ENCODE measurements at regions not wholly inside any gene's neighbourhood (a gene's known extent, or its start where the extent isn't known, plus 50 kb on each side); places are given as distances from the start of the nearest gene placed in this dataset.

DNA sequence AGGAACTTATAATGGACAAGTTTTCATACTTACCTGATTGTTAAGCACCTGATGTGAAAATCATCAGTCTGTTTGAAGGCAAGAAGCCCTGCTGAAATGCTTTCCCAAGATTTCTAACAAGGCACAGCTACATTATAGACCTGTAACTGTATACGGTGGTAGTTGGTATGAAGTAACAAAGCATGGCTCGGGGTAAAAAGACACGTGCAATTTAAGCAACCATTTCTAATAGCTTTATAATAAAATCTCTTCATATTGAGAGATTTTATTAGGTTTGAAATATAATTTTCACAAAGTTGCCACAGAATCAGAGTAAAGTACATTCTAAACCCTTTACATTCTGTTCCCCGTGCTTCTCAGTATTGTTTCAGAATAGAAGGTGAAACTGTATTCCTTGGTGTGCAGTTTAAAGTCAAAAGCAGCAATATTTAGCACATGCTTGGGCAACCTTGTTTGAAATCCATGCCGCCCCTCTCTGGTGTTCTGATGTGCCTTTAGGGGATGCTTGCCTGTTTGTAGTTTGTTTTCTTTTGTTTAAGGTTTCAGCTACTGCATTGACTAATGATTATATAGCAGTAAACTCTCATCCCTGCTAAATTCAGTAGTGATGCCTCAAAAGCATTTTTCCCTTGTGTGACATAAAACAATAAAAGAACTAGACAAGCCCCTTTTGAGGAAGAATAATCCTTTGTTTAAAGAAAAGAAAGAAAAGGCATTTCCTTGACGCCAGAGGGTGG, 125.2 kb upstream of the OBI1 start:
- TF ChIP-seq JUN (CRISPR knock-in tag; IDR thresholded peaks at IDR 0.05) (no peak), TP53 (CRISPR knock-in tag; IDR thresholded peaks at IDR 0.05) (no peak), SMAD3 (CRISPR knock-in tag; IDR thresholded peaks at IDR 0.05; ENCODE audit: borderline replicate concordance) (no peak), ETV6 (CRISPR knock-in tag; IDR thresholded peaks at IDR 0.05) (no peak), KAT7 (CRISPR knock-in tag; IDR thresholded peaks at IDR 0.05; ENCODE audit: borderline replicate concordance) (no peak), TEAD4 (CRISPR knock-in tag; IDR thresholded peaks at IDR 0.05) (no peak)
- TF ChIP-seq, protein P1, sequence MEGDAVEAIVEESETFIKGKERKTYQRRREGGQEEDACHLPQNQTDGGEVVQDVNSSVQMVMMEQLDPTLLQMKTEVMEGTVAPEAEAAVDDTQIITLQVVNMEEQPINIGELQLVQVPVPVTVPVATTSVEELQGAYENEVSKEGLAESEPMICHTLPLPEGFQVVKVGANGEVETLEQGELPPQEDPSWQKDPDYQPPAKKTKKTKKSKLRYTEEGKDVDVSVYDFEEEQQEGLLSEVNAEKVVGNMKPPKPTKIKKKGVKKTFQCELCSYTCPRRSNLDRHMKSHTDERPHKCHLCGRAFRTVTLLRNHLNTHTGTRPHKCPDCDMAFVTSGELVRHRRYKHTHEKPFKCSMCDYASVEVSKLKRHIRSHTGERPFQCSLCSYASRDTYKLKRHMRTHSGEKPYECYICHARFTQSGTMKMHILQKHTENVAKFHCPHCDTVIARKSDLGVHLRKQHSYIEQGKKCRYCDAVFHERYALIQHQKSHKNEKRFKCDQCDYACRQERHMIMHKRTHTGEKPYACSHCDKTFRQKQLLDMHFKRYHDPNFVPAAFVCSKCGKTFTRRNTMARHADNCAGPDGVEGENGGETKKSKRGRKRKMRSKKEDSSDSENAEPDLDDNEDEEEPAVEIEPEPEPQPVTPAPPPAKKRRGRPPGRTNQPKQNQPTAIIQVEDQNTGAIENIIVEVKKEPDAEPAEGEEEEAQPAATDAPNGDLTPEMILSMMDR (IDR thresholded peaks at IDR 0.05): no peak
- TF ChIP-seq, protein P2, sequence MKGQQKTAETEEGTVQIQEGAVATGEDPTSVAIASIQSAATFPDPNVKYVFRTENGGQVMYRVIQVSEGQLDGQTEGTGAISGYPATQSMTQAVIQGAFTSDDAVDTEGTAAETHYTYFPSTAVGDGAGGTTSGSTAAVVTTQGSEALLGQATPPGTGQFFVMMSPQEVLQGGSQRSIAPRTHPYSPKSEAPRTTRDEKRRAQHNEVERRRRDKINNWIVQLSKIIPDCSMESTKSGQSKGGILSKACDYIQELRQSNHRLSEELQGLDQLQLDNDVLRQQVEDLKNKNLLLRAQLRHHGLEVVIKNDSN (CRISPR knock-in tag; IDR thresholded peaks at IDR 0.05): no peak
- TF ChIP-seq, protein P3, sequence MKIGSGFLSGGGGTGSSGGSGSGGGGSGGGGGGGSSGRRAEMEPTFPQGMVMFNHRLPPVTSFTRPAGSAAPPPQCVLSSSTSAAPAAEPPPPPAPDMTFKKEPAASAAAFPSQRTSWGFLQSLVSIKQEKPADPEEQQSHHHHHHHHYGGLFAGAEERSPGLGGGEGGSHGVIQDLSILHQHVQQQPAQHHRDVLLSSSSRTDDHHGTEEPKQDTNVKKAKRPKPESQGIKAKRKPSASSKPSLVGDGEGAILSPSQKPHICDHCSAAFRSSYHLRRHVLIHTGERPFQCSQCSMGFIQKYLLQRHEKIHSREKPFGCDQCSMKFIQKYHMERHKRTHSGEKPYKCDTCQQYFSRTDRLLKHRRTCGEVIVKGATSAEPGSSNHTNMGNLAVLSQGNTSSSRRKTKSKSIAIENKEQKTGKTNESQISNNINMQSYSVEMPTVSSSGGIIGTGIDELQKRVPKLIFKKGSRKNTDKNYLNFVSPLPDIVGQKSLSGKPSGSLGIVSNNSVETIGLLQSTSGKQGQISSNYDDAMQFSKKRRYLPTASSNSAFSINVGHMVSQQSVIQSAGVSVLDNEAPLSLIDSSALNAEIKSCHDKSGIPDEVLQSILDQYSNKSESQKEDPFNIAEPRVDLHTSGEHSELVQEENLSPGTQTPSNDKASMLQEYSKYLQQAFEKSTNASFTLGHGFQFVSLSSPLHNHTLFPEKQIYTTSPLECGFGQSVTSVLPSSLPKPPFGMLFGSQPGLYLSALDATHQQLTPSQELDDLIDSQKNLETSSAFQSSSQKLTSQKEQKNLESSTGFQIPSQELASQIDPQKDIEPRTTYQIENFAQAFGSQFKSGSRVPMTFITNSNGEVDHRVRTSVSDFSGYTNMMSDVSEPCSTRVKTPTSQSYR (CRISPR knock-in tag; IDR thresholded peaks at IDR 0.05): no peak
